Omental fat pad (tissue), 3 donors: ENCODE measurements at regions not wholly inside any gene's neighbourhood (a gene's known extent, or its start where the extent isn't known, plus 50 kb on each side); places are given as distances from the start of the nearest gene placed in this dataset.
A peak's percentile ranks its signal among the peaks of the same experiment; 100 is the strongest.
"Not testable (repeated sequence)": the region's sequence is repeated elsewhere in the genome, so short reads cannot be mapped to it uniquely, and the experiment has no call there.

Experiments
- ATAC-seq: fragments of 150-250 bp; one replicate; pipeline ENCODE4 v1.9.1; 2016; ENCODE audit warnings: mild to moderate bottlenecking, moderate library complexity; ENCODE audit not compliant: low FRiP score
- DNase-seq: peaks from one replicate; pipeline ENCODE4 v3.0.0-alpha.2; 2019; ENCODE audit warnings: low spot score
- TF ChIP-seq, protein P1 (sequence below), 3 donors: fragments of 450-650 bp; IDR thresholded peaks; one replicate each; pipeline ENCODE4 v1.5.1; 2016 to 2017; ENCODE audit warnings: antibody characterized with exemption in 3 of 3, mild to moderate bottlenecking in 3 of 3, moderate library complexity in 2 of 3

DNA sequence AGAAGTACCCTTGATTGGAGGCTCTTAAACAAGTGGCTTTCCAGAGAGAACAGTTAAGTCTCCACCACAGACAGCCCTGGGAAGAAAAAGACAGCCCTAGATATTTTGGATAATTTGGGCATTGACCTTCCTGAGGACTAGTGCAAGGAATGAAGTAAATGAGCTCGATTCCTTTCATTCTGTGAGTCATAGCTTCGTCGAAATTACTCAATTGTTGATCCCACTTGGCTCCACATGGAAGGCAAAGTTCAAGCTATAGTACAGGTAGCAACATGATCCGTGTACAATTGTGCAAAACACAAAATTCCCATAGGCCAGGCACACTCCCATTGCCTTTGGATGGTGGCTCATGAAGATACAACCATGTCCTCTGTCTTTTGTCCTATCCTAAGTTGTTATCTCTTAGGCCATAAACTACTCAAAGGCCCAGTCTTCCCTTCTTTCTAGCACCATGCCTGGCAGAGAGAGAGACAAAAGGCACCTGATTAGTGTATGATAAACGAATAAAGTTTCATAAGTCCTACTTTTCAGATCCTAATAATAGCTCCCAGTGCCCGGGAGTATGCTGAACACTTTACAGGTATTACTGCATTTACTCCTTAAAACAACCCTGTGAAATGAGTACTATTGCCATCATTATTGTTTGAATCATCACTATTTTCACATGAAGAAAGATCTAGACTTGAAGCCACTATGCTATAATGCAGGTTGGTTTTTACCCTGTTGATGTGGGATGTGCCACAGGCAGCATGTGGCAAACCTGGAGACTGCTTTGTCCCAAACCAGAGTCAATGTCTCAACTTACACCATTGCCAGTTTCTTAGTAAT, 116.7 kb upstream of the RANBP3L start:
- DNase-seq: no peak
- TF ChIP-seq, protein P1, sequence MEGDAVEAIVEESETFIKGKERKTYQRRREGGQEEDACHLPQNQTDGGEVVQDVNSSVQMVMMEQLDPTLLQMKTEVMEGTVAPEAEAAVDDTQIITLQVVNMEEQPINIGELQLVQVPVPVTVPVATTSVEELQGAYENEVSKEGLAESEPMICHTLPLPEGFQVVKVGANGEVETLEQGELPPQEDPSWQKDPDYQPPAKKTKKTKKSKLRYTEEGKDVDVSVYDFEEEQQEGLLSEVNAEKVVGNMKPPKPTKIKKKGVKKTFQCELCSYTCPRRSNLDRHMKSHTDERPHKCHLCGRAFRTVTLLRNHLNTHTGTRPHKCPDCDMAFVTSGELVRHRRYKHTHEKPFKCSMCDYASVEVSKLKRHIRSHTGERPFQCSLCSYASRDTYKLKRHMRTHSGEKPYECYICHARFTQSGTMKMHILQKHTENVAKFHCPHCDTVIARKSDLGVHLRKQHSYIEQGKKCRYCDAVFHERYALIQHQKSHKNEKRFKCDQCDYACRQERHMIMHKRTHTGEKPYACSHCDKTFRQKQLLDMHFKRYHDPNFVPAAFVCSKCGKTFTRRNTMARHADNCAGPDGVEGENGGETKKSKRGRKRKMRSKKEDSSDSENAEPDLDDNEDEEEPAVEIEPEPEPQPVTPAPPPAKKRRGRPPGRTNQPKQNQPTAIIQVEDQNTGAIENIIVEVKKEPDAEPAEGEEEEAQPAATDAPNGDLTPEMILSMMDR (IDR thresholded peaks at IDR 0.05): no peak
- peak; percentile 61 for ATAC-seq

DNA sequence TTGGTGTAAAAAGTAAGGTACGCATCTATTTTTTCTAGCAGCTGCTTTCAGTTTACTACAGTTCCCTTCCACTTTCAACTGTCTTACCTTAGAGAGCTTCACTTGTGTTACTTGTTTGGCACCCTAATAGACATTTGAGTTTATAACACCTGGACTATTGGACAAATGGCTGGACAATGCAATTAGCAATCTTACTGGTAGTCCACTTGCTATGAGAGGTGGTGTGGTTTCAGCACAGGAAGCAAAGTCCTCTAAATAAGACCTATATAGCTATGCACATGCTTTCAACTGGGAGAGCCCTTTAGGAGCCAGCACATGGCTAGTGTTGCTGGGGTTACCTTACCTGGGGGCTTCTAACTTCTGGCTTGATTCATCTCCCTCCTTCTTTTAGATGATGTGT, 119.6 kb upstream of the RANBP3L start:
- ATAC-seq (no peak), DNase-seq (no peak)
- TF ChIP-seq, protein P1 (IDR thresholded peaks at IDR 0.05): no peak

DNA sequence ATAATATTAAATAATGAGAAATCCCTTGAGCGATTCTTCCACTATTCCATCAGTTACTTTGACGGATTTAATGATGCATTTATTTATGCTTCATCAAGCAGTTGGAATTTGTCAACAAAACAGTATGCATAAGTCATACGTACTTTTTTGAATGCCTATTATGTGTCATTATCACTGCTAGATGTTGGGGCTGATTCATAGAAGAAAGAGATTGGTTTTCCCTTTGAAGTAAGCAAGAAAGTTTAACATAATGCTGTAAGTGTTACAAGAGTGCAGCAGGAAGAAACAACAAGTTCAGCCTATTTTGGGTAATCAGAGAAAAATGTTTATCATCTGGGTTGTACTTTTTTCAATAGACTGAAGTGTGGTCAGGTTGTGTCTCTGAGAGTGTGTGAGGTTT, 121.2 kb upstream of the RANBP3L start:
- DNase-seq (no peak), ATAC-seq (no peak)
- TF ChIP-seq, protein P1 (IDR thresholded peaks at IDR 0.05): no peak

DNA sequence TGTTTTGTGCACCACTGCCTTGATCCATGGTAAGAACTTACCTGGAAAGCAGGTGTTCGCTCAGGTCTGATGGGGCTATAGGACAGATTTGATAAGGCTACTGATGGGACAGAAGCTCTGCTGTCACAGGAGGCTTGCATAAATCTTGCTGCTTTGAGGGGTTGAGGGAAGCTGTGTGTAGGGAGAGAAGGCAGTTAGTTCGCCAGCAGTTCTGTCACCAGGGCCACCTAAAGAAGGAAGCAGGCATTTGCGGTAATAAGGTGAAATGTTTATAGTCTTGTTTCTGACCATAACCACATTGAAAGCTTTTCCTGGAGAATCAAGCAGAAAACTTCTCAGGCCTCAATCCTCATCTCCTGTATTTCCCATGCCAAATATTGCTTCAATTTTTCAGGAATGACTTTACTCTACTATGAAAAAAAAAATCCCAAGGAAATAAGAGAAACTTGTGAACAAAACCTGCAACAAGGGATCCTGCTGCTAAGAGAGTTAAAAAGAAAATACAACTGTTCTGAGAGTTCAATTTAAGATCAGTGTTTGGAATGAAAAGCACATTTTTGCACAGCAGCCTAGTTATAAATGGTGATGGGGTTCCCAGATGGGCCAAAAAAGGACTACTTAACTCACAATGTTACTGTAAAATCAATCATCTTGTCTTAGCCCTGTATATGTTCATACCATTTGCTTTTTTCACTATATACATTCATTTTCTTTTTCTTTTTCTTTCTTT, 122.0 kb upstream of the RANBP3L start:
- TF ChIP-seq, protein P1 (IDR thresholded peaks at IDR 0.05): no peak
- ATAC-seq (no peak), DNase-seq (no peak)

DNA sequence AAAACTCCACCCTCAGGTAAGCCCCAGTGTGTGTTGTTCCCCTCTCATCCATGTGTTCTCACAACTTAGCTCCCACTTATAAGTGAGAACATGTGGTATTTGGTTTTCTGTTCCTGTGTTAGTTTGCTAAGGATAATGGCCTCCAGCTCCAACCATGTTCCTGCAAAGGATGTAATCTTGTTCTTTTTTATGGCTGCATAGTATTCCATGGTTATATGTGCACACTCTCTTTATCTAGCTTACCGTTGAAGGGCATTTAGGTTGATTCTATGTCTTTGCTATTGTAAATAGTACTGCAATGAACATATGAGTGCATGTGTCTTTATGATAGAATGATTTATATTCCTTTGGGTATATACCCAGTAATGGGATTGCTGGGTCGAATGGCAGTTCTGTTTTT, 124.4 kb upstream of the RANBP3L start:
- DNase-seq, ATAC-seq: not testable (repeated sequence)

DNA sequence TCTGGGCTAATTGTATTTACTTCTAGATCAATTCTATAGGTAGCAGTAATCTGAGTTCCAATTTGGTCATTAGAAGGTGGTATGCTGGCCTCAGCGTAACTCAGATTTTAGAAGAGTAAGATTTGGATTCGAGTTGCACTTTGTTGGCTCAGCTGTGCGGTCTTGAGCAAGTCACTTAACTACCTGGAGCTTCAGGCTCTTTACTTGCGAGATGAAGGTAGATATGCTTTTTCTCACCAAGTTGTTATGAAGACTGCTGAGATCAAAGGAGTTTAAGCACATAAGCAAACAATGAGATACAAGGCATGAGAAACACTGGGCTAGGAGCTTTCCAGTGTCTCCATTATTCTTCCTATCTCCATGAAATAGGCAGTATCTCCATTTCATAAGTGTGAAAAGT, 133.8 kb upstream of the RANBP3L start:
- no peak for ATAC-seq
- TF ChIP-seq, protein P1 (IDR thresholded peaks at IDR 0.05): no peak
- DNase-seq: no peak

DNA sequence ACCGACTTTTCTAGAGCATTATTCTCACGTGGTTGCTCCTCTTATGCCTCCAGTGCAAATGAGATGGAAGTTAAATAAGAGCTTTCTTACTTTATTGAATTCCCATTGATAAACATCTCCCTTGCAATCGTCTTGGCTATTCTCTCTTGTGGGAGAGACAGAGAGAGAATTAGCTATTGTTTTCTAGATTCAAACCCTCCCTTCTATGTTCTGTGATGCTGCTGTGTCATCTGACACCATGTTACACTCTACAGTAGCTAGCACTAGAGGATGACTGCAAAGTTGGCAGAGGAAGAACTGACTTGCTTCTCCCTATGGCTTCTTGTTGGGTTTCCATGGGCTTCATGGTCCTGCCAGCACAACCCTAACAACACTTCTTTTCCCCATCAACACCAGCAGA, 134.6 kb upstream of the RANBP3L start:
- ATAC-seq (no peak), DNase-seq (no peak)
- TF ChIP-seq, protein P1 (IDR thresholded peaks at IDR 0.05): no peak
